GM19452 (cell line): ENCODE measurements at regions not wholly inside any gene's neighbourhood (a gene's known extent, or its start where the extent isn't known, plus 50 kb on each side); places are given as distances from the start of the nearest gene placed in this dataset.
A peak's percentile ranks its signal among the peaks of the same experiment; 100 is the strongest.

Source experiments
- ATAC-seq: cut with Tn5 transposase; IDR thresholded peaks from one replicate; pipeline ENCODE4 v1.9.1; 2021; ENCODE audit not compliant: unreplicated experiment

GRCh38 chr2:215695861-215696260 lies 260.0 kb upstream of the FN1 start:
- no peak for ATAC-seq

GRCh38 chr2:215693999-215694580 lies 258.2 kb upstream of the FN1 start:
- no peak for ATAC-seq

GRCh38 chr2:215693193-215693998 lies 257.5 kb upstream of the FN1 start:
- ATAC-seq = no peak

- no peak for ATAC-seq
Observed at GRCh38 chr2:215692387-215693079, 256.7 kb upstream of the FN1 start.

- ATAC-seq = no peak
Observed at GRCh38 chr2:215691346-215691745, 255.5 kb upstream of the FN1 start.

- ATAC-seq = no peak
Observed at GRCh38 chr2:215687149-215688031, 251.5 kb upstream of the FN1 start.

- ATAC-seq = no peak
Observed at GRCh38 chr2:215685238-215685990, 249.5 kb upstream of the FN1 start.

- no peak for ATAC-seq
Observed at GRCh38 chr2:215684448-215685237, 248.8 kb upstream of the FN1 start.

GRCh38 chr2:215683295-215683694 lies 247.4 kb upstream of the FN1 start:
- no peak for ATAC-seq

- ATAC-seq = no peak
Observed at GRCh38 chr2:215681799-215682596, 246.1 kb upstream of the FN1 start.

GRCh38 chr2:215680605-215681598 lies 245.0 kb upstream of the FN1 start:
- peak; percentile 63 for ATAC-seq

GRCh38 chr2:215678094-215678493 lies 242.2 kb upstream of the FN1 start:
- ATAC-seq = no peak

- no peak for ATAC-seq
Observed at GRCh38 chr2:215677481-215677880, 241.6 kb upstream of the FN1 start.

GRCh38 chr2:215672406-215672805 lies 236.5 kb upstream of the FN1 start:
- no peak for ATAC-seq

GRCh38 chr2:215671691-215672090 lies 235.8 kb upstream of the FN1 start:
- ATAC-seq = no peak

- no peak for ATAC-seq
Observed at GRCh38 chr2:215671244-215671643, 235.4 kb upstream of the FN1 start.

GRCh38 chr2:215670396-215670795 lies 234.5 kb upstream of the FN1 start:
- no peak for ATAC-seq

- ATAC-seq = no peak
Observed at GRCh38 chr2:215668378-215668775, 232.5 kb upstream of the FN1 start.
